ENCODE measurements at regions not wholly inside any gene's neighbourhood (a gene's known extent, or its start where the extent isn't known, plus 50 kb on each side); places are given as distances from the start of the nearest gene placed in this dataset.

DNA sequence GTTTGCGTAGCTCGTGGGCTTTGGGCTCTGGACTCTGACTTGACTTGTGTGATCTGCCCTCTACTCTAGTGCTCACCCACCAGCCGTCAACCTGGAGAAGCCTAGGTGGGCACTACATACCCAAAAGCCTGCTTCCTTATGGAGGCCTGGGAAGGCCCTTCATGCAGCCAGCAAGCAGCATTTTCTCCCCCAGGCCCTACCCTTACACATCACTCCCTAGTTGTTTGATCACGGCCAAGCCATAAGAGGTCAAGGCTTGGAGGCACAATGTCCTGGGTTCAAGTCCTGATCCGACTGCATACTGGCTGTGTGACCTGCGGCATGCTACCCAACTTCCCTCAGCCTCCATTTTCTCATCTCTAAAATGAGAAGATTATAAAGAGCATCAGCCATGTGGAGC lies 151.3 kb upstream of the EGFLAM start:
- Histone ChIP-seq H3K27me3 (ENCODE audit: control insufficient read depth in 3 of 3, insufficient read depth in 3 of 3, low read length in 3 of 3) (no peaks in the 10 kb centered on the region), H3K36me3 (ENCODE audit: control insufficient read depth in 3 of 3, insufficient read depth in 3 of 3, low read length in 3 of 3) (no peaks in the 10 kb centered on the region), H3K27ac (ENCODE audit: low read depth, low read length) (no peak overlapping the region), H3K4me1 (ENCODE audit: control insufficient read depth in 3 of 3, insufficient read depth in 3 of 3, low read length in 3 of 3) (peaks cover 0 to under 1% (median 0%) of the 10 kb centered on the region in 3 donors), H3K9me3 (ENCODE audit: control insufficient read depth in 3 of 3, low read length in 3 of 3) (no peaks in the 10 kb centered on the region), H3K4me3 (ENCODE audit: low read length in 3 of 3) (no peak overlapping the region), H3K9ac (ENCODE audit: low read depth in 1 of 3, low read length in 3 of 3) (no peak overlapping the region)

GRCh38 chr5:38105801-38106200 lies 152.6 kb upstream of the EGFLAM start:
- Histone ChIP-seq H3K27ac (ENCODE audit: low read depth, low read length) (no peak overlapping the region), H3K36me3 (ENCODE audit: control insufficient read depth in 3 of 3, insufficient read depth in 3 of 3, low read length in 3 of 3) (no peaks in the 10 kb centered on the region), H3K9me3 (ENCODE audit: control insufficient read depth in 3 of 3, low read length in 3 of 3) (no peaks in the 10 kb centered on the region), H3K4me3 (ENCODE audit: low read length in 3 of 3) (no peak overlapping the region), H3K4me1 (ENCODE audit: control insufficient read depth in 3 of 3, insufficient read depth in 3 of 3, low read length in 3 of 3) (no peaks in the 10 kb centered on the region), H3K27me3 (ENCODE audit: control insufficient read depth in 3 of 3, insufficient read depth in 3 of 3, low read length in 3 of 3) (no peaks in the 10 kb centered on the region), H3K9ac (ENCODE audit: low read depth in 1 of 3, low read length in 3 of 3) (no peak overlapping the region)

DNA sequence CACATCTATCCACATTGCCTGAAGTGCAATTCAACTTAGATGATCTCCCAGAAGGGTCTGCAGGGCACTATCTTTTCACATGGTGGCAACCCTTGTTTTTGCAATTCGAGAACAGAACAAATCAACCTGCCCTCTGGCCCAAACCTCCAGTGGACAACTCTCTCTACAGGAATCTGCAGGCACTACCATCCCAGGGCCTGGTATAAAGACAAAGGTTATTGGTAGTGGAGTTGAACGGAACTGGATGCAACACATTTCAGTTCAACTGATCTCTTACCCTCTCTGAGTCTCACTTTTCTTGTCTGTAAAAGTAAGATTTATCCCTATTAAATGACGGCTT lies 153.2 kb upstream of the EGFLAM start:
- Histone ChIP-seq H3K9me3 (ENCODE audit: control insufficient read depth in 3 of 3, low read length in 3 of 3) (no peaks in the 10 kb centered on the region), H3K36me3 (ENCODE audit: control insufficient read depth in 3 of 3, insufficient read depth in 3 of 3, low read length in 3 of 3) (no peaks in the 10 kb centered on the region), H3K9ac (ENCODE audit: low read depth in 1 of 3, low read length in 3 of 3) (no peak overlapping the region), H3K4me3 (ENCODE audit: low read length in 3 of 3) (no peak overlapping the region), H3K27me3 (ENCODE audit: control insufficient read depth in 3 of 3, insufficient read depth in 3 of 3, low read length in 3 of 3) (no peaks in the 10 kb centered on the region), H3K4me1 (ENCODE audit: control insufficient read depth in 3 of 3, insufficient read depth in 3 of 3, low read length in 3 of 3) (no peaks in the 10 kb centered on the region), H3K27ac (ENCODE audit: low read depth, low read length) (no peak overlapping the region)

GRCh38 chr5:38104497-38105230 lies 153.7 kb upstream of the EGFLAM start:
- Histone ChIP-seq H3K9me3 (ENCODE audit: control insufficient read depth in 3 of 3, low read length in 3 of 3) (no peaks in the 10 kb centered on the region), H3K27ac (ENCODE audit: low read depth, low read length) (no peak overlapping the region), H3K36me3 (ENCODE audit: control insufficient read depth in 3 of 3, insufficient read depth in 3 of 3, low read length in 3 of 3) (no peaks in the 10 kb centered on the region), H3K27me3 (ENCODE audit: control insufficient read depth in 3 of 3, insufficient read depth in 3 of 3, low read length in 3 of 3) (no peaks in the 10 kb centered on the region), H3K4me3 (ENCODE audit: low read length in 3 of 3) (no peak overlapping the region), H3K4me1 (ENCODE audit: control insufficient read depth in 3 of 3, insufficient read depth in 3 of 3, low read length in 3 of 3) (no peaks in the 10 kb centered on the region), H3K9ac (ENCODE audit: low read depth in 1 of 3, low read length in 3 of 3) (no peak overlapping the region)

- Histone ChIP-seq H3K9ac (ENCODE audit: low read depth in 1 of 3, low read length in 3 of 3) (no peak overlapping the region), H3K27me3 (ENCODE audit: control insufficient read depth in 3 of 3, insufficient read depth in 3 of 3, low read length in 3 of 3) (no peaks in the 10 kb centered on the region), H3K36me3 (ENCODE audit: control insufficient read depth in 3 of 3, insufficient read depth in 3 of 3, low read length in 3 of 3) (no peaks in the 10 kb centered on the region), H3K4me3 (ENCODE audit: low read length in 3 of 3) (no peak overlapping the region), H3K9me3 (ENCODE audit: control insufficient read depth in 3 of 3, low read length in 3 of 3) (no peaks in the 10 kb centered on the region), H3K27ac (ENCODE audit: low read depth, low read length) (no peak overlapping the region), H3K4me1 (ENCODE audit: control insufficient read depth in 3 of 3, insufficient read depth in 3 of 3, low read length in 3 of 3) (no peaks in the 10 kb centered on the region)
Measured at GRCh38 chr5:38101897-38102296, 156.5 kb upstream of the EGFLAM start.

DNA sequence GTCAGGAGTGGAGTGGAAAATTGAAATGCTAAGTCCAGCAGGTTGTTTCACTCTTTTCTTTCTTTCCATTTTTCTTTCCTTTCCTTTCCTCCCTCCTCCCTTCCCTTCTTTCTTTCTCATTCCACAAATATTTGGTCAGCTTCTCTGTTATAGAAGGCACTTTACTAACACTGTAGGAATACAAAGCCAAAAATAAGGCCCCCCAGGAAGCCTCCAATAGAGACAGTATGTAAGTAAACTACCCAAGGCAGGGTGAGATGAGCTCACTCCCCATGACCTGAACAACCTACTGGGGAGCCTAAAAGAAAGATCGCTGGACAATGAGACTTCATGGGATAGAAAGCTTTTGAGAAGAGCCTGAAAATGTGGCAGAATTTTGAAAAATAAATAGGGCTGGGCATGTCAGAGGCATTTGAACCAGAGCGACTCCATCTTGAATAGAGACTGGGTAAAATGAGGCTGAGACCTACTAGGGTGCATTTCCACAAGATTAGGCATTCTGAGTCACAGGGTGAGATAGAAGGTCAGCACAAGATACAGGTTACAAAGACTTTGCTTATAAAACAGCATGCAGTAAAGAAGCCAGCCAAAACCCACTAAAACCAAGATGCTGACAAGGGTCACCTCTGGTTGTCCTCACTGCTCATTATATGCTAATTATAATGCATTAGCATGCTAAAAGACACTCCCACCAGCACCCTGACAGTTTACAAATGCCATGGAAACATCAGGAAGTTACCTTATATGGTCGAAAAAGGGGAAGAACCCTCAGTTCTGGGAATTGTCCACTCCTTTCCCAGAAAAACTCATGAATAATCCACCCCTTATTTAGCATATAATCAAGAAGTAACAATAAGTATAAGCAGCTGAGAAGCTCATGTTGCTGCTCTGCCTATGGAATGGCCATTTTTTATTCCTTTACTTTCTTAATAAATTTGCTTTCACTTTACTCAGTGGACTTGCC lies 158.9 kb upstream of the EGFLAM start:
- Histone ChIP-seq H3K9me3 (ENCODE audit: control insufficient read depth in 3 of 3, low read length in 3 of 3) (no peaks in the 10 kb centered on the region), H3K9ac (ENCODE audit: low read depth in 1 of 3, low read length in 3 of 3) (no peak overlapping the region), H3K4me1 (ENCODE audit: control insufficient read depth in 3 of 3, insufficient read depth in 3 of 3, low read length in 3 of 3) (no peaks in the 10 kb centered on the region), H3K27ac (ENCODE audit: low read depth, low read length) (no peak overlapping the region), H3K4me3 (ENCODE audit: low read length in 3 of 3) (no peak overlapping the region), H3K27me3 (ENCODE audit: control insufficient read depth in 3 of 3, insufficient read depth in 3 of 3, low read length in 3 of 3) (no peaks in the 10 kb centered on the region), H3K36me3 (ENCODE audit: control insufficient read depth in 3 of 3, insufficient read depth in 3 of 3, low read length in 3 of 3) (no peaks in the 10 kb centered on the region)

GRCh38 chr5:38094889-38095288 lies 163.5 kb upstream of the EGFLAM start:
- Histone ChIP-seq H3K27ac (ENCODE audit: low read depth, low read length) (no peak overlapping the region), H3K9me3 (ENCODE audit: control insufficient read depth in 3 of 3, low read length in 3 of 3) (no peaks in the 10 kb centered on the region), H3K9ac (ENCODE audit: low read depth in 1 of 3, low read length in 3 of 3) (no peak overlapping the region), H3K27me3 (ENCODE audit: control insufficient read depth in 3 of 3, insufficient read depth in 3 of 3, low read length in 3 of 3) (no peaks in the 10 kb centered on the region), H3K36me3 (ENCODE audit: control insufficient read depth in 3 of 3, insufficient read depth in 3 of 3, low read length in 3 of 3) (no peaks in the 10 kb centered on the region), H3K4me3 (ENCODE audit: low read length in 3 of 3) (no peak overlapping the region), H3K4me1 (ENCODE audit: control insufficient read depth in 3 of 3, insufficient read depth in 3 of 3, low read length in 3 of 3) (no peaks in the 10 kb centered on the region)

- H3K9me3 ChIP-seq (ENCODE audit: control insufficient read depth in 3 of 3, low read length in 3 of 3): no peaks in the 10 kb centered on the region
- no peak overlapping the region for H3K27ac ChIP-seq (ENCODE audit: low read depth, low read length)
- H3K9ac ChIP-seq (ENCODE audit: low read depth in 1 of 3, low read length in 3 of 3): no peak overlapping the region
- no peak overlapping the region for H3K4me3 ChIP-seq (ENCODE audit: low read length in 3 of 3)
- H3K27me3 ChIP-seq (ENCODE audit: control insufficient read depth in 3 of 3, insufficient read depth in 3 of 3, low read length in 3 of 3): no peaks in the 10 kb centered on the region
- H3K4me1 ChIP-seq (ENCODE audit: control insufficient read depth in 3 of 3, insufficient read depth in 3 of 3, low read length in 3 of 3): no peaks in the 10 kb centered on the region
- H3K36me3 ChIP-seq (ENCODE audit: control insufficient read depth in 3 of 3, insufficient read depth in 3 of 3, low read length in 3 of 3): no peaks in the 10 kb centered on the region
Measured at GRCh38 chr5:38093855-38094254, 164.5 kb upstream of the EGFLAM start.

- no peak overlapping the region for H3K27ac ChIP-seq (ENCODE audit: low read depth, low read length)
- no peaks in the 10 kb centered on the region for H3K27me3 ChIP-seq (ENCODE audit: control insufficient read depth in 3 of 3, insufficient read depth in 3 of 3, low read length in 3 of 3)
- no peaks in the 10 kb centered on the region for H3K4me1 ChIP-seq (ENCODE audit: control insufficient read depth in 3 of 3, insufficient read depth in 3 of 3, low read length in 3 of 3)
- no peak overlapping the region for H3K9ac ChIP-seq (ENCODE audit: low read depth in 1 of 3, low read length in 3 of 3)
- H3K9me3 ChIP-seq (ENCODE audit: control insufficient read depth in 3 of 3, low read length in 3 of 3): no peaks in the 10 kb centered on the region
- H3K4me3 ChIP-seq (ENCODE audit: low read length in 3 of 3): no peak overlapping the region
- no peaks in the 10 kb centered on the region for H3K36me3 ChIP-seq (ENCODE audit: control insufficient read depth in 3 of 3, insufficient read depth in 3 of 3, low read length in 3 of 3)
Measured at GRCh38 chr5:38086777-38087176, 171.6 kb upstream of the EGFLAM start.
